SK-MEL-5 (cell line): ENCODE measurements at regions not wholly inside any gene's neighbourhood (a gene's known extent, or its start where the extent isn't known, plus 50 kb on each side); places are given as distances from the start of the nearest gene placed in this dataset.

ENCODE experiments used
- DNase-seq: peaks from one replicate; pipeline ENCODE4 v3.0.0-alpha.2; 2016; ENCODE audit warnings: low read depth, low spot score
- in situ Hi-C: cut with HindIII; loops from 2 replicates; pipeline ENCODE4 v1.10.0; 2016; ENCODE audit warnings: low sequenced_read_pairs, high pct_unique_total_duplicates, low pct_unique_long_range_greater_than_20kb

DNA sequence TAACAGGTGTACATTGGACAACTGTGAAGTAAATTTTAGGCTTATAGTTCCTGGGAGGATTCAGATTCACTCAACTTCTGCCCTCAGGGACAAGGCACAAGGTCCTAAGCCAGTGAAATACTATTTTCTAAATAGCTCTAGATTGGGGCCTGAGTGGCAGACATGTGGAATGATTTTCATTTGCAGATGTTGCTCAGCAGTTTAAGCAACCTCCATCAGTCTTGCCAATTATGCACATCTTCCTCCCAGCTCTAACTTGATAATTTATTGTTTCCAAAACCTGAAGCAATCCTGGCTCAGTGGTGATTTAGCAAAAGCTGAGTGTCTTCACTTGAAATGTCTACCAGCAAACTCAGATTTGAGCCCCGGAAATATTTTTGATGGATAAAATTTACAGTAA lies 116.2 kb downstream of the SCP2D1 start:
- in situ Hi-C loops, result no loop called here
- DNase-seq, result no peak

DNA sequence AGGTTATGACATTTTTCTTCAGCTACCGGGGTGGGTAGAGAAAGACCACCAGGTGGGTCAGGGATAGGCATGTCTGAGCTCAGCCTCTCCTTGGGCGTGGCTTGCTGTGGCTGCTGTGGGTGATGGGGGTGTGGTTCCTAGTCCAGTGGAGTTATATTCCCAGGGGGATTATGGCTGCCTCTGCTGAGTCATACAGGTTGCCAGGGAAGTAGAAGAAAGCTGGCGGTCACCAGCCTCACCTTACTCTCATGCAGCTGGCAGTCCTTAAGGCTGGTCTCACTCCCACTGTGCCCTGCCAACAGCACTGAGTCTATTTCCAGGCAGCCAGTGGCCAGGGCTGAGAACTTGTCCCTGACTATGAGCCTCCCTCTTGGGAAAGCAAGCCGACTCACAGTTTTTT lies 130.0 kb downstream of the SCP2D1 start:
- in situ Hi-C loops, result no loop called here

DNA sequence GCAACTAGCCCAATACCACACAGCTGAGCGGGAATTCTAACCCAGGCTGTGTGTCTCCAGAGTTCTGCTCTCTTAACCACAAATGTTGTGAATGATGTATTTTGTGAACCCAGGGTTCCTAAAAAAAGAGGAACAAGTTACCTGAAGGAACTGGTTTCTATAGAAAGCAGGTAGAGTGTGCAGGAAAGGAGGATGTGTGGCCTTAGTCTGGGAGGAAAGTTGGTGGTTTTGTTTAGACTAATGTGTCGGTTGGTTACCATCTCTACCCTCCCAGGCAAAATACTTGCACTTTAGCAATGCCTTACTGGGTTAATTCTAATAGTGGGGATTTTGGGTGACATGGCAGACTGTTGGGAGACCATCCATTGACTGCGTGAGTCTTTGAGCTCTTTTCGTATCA lies 143.3 kb downstream of the SCP2D1 start:
- in situ Hi-C loops, result no loop called here
- no peak for DNase-seq

More for the DNA sequence above, 130.0 kb downstream of the SCP2D1 start:
- no peak for DNase-seq

DNA sequence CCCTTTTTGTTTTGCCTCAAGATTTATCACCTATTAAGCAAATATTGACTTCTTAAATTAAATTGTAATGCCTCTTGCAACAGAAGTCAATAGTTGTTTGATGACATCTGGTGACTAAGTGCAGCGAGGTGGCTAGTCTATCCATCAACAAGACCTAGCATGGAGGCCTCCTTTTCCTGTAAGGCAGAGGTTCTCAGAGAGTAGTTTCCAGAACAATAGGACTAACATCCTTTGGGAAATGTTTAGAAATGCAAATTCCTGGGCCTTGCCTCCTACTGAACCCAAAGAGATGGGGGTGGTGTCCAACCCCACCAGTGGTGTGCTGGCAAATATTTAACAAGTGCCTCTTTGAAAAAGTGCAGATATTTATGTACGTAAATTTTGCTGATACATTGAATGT lies 143.7 kb downstream of the SCP2D1 start:
- in situ Hi-C loops, result no loop called here
- no peak for DNase-seq

DNA sequence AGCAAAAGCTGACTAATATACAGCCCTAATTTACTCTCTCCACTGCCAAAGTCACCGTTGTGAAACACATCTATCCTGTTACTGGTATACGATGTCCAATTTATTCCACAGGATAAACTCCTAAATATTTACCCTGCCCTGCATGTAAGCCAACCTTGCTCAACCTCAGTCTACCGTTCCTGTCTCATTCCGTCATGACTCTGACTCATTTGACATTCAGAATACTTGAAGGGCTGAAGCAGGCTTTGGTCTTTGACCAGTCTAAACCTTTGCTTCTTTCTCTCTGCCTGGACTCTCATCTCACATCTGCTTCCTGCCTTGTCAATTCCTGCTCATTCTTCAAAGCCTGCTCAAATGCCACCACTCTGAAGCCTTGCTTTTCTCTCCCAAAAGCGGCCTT lies 157.5 kb downstream of the SCP2D1 start:
- no peak for DNase-seq
- in situ Hi-C loops, result no loop called here

DNA sequence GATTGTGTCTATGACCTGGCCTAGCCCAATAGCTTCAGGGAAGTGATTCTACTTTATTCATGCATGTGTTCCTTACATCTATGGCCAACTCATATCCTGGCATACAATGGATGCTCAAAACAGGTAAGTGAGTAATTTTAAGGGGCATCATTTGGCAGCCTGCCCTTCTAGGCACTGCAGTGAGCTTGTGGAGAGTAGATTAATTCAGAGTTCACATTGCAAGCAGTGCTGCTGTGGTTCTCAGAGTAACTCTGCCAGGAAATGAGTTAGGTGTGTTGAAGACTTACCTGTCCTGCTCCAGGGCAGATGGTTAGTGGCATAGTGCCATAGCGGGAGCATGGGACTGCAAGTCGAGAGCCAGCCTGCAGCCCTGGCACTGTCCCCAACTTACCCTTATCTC lies 158.0 kb downstream of the SCP2D1 start:
- in situ Hi-C loops, result no loop called here
- no peak for DNase-seq

DNA sequence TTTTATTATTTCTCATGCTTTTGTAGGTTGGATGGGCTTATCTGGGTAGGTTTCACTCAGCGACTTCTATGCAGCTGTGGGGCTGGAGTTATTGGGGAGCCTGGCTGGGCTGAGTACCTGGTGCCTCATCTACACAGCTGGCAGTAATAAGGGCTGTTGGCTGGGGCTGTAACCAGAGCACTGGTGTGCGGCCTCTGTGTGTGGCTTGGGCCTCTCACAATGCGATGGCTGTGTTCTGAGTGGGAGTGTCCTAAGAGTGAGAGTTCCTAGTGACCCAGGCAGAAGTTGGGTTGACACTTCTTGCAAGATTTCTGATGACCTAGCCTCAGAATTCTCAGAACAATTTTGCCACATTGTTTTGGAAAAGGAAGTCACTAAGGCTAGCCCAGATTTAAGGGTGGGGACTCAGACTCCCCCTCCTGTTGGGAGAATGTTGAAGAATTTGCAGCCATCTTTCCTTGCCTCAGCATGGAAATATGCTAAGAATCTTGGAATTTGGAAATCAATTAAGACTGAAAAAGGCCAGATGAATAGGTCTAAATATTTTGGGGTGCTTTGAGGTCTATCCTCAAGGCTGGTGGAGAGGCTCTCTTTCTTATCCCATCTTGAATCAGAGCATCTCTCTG lies 158.8 kb downstream of the SCP2D1 start:
- no peak for DNase-seq
- in situ Hi-C loops, result no loop called here

DNA sequence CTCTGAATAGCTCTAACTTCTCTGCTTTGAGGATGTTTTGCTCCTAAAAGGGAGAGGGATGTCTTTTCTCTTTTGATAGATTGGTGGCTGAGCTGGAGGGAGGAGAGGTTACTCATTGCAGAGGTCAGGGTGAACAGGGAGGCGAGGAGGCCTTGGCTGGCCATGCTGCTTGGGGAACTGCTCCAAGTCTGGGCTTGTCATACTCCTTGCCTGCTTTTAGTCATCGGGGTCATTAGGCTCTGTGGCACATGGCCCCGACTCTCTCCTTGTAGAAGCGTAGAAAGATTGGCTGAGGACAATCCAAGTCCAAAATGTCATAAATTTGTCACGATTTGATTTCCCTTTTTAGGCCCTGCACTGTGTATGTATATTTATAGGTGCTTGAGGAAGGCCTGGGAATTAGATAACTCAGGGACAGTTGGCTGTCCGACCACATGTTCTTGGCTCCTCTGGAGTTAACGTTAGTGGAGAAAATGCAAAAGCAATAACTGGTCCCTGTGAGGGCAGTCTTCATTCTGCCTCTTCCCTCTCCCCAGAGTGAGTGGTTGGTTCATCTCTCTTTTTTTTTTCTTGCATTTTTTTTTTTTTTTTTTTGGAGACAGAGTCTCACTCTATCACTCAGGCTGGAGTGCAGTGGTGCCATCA lies 160.1 kb downstream of the SCP2D1 start:
- no peak for DNase-seq
- in situ Hi-C loops, result no loop called here

DNA sequence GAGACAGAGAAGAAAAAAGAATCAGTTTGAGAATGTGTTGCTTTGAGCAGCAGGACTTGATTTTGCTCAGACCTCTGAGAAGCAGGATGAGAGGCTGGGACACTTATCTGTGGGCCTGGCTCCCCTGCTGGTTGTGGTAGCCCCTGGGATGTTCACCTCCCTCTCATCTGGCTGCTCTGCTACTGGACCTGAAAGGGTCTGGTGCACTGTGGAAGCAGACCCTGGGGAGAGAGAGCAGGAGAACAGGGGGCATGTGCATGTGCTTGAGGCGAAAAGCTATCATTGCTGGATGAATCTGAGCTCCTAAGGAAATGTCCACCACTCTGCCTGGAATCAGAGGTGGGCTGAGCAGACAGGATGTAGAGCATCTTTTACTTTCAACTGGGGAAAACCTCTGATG lies 161.1 kb downstream of the SCP2D1 start:
- in situ Hi-C loops, result no loop called here
- no peak for DNase-seq

DNA sequence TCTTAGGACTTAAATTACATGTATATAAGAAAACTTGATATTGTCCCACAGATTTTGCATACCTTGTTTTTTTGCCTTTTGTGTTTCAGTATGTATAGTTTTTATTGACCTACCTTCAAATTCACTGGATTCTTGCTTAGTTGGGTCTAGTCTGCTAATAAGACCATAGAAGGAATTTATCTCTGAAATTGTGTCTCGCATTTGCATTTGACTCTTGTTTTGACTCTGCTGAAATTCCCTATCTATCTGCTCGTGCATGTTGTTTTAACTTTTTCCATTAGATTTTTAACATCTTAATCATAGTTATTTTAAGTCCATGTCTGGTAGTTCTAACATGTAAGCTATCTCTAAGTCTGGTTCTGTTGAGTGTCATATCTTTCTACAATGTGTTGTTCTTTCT lies 163.9 kb downstream of the SCP2D1 start:
- in situ Hi-C loops, result no loop called here
- DNase-seq, result no peak

DNA sequence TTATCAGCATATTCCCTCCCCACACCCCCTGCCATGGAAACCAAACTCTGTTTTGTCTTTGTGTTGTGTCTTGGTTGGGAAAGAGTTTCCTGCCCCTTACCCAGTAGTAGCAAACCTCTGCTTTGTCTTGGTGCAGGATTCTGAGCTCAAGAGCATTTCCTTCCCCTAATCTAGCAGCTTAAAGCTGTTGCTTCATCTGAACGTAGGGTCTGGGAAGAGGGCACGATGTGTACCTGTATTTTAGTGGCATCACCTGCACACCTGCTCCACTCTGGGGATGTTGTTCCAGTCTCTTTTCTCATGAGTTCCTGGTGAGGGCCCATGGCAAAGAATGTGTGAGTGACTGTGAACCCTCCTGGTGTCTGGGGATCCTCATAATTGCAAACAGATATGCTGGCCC lies 164.7 kb downstream of the SCP2D1 start:
- no peak for DNase-seq
- in situ Hi-C loops, result no loop called here

DNA sequence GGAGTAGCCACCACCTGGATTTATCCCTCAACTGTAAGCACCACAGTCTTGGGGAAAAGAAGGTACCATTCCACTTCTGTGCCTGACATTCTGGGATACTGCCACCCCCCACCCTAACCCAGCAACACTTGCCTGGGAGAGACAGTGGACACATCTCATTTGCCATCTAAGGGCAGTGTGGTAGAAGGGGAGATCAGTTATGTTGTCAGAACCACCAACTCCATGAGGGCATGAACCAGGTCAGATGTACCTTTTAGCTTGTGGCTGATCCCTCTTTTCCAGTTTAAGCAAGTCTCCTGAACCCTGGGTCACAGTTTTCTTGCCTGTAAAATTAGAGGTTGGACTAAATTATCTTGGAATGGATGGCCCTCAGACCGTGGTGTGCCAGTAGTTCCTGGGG lies 165.5 kb downstream of the SCP2D1 start:
- in situ Hi-C loops, result no loop called here
- DNase-seq, result no peak

DNA sequence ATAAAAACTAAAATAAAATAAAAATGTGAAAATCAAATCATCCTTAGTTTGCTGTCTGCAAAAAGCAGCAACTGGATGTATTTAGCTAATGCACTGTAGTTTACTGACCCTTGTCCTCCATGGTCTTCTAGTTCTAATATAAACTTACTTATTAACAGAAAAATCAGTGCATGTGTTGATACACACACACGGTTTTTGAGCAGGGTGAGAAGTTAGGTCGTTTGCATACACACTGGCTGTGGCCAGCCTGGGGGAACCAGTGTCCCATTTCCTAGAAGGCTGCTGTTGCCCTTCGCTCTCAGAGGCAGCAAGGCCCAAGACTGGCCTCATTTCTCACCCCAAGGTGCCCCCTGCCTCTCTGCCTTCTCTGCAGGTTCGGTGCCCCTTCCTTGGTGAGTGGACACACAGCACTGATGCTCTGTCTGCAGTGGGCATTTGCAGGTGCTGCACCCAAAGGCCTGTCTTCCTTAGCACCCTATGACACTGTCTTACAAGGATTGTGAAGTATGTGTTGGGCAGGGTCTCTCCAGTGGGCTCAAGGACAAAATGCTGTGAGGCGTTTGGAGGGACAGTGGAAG lies 168.5 kb downstream of the SCP2D1 start:
- DNase-seq, result no peak
- in situ Hi-C loops, result no loop called here

DNA sequence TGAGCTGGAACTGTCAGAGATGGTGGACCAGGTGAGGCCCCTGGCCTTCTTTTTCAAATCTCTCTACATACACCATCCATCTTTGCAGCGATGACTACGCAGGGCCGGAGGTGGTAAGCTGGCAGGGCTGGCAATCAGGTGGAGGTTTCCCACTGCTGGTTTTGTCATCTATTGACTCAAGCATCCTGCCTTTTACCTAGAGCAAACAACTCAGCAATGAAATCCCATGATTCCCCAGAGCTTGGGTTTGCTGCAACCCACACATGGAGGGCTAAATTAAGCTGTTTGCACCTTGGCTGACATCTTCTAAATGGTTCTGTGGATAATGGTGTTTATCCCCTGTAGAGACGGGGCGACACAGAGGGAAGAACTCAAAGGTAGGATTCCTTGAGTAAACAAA lies 170.2 kb downstream of the SCP2D1 start:
- in situ Hi-C loops, result no loop called here
- no peak for DNase-seq

DNA sequence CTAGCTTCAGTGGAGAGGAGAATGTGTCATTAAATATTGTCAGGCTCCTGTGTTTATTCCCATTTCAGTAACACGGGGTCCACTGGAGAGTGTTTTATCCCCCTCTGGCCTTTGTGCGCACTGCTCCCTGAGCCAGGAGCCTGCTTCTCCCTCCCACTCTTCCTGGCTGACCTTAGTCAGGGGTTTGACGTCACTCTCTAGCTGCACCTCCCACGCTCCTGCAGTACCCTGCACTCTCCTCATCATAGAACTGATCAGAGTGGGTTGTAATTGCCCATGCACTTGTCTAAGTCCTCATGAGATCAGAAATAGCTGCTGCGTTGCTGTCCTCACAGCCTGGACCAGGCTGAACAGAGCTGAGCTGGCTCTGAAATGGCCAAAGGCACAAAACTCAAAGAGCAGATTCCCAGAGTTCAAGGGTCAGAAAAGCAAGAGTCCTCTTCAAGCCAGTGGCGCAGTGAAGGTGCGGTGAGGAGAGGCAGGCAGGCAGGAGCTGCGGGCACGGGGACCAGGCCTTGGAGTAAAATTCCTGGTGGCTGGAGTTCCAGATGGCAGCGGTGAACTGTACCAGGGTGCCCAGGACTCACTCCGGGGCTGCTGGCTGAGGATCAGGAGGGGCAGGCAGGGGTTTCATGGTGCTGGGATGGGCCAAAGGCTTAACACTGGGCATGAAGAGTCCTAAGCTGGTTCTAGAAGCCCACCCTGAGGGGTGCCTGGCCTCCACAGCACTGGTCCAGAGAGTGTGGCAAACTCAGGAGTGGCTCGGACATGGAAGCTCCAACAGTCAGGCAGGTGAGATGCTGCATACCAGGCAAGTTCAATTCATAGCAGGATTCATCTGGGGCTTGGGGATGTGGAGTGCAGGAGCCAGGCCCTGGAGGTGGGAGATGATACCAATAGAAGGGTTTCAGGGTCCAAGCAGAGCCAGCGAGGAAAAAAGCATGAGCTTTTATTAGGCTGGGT lies 170.9 kb downstream of the SCP2D1 start:
- in situ Hi-C loops, result no loop called here
- DNase-seq, result peak; percentile 28

DNA sequence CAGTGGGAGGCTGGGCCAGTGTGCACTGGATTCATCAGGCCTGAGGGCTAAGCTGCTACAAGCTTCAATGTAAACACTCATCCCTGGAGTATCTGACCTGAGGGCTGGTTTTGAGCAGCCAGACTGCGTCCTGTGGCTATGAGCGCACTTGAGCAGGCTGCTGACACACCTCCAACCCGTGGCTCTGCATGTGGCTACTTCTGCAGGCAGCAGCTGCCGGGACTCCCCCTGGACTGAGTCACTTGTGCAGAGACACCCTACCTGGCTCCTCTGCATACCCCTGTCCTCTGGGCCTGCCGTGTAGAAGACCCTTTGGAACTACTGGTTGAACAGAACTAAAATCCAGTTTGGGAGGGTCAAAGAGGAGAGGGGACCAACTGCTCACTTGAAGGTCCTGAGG lies 172.0 kb downstream of the SCP2D1 start:
- no peak for DNase-seq
- in situ Hi-C loops, result no loop called here

DNA sequence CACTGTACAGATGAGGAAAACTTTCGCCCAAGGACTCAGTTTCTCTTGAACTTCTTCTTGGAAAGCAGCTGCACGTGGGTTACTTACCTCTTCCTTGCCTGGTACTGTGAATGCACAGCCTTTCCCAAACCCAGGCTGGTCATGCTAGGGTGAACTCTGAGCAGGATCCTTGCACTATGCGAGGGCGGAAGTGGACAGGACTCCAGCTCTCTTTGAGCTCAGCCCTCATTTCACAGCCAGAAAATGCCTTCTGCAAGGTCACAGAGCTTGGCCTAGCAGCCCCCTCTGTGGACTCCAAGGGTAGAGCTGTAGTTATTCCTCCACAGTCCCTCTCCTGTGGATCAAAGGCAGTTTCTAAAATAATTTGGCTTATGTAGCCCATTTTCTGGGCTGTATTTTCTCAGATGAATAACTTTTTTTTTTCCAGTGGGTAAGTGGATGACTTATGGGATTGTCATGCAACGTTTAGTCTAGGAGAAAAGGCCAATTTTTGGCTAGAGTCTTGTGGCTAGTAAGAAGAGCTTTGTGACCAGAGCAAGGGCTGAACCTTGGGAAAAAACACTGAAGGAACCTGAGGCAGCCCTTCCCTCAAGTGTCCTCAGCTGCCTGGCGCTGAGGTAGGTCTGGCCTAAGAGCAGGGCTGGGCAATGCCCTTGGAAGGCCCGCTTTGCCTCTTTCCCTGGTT lies 172.7 kb downstream of the SCP2D1 start:
- in situ Hi-C loops, result no loop called here
- DNase-seq, result no peak
